ENCODE measurements at regions not wholly inside any gene's neighbourhood (a gene's known extent, or its start where the extent isn't known, plus 50 kb on each side); places are given as distances from the start of the nearest gene placed in this dataset.

DNA sequence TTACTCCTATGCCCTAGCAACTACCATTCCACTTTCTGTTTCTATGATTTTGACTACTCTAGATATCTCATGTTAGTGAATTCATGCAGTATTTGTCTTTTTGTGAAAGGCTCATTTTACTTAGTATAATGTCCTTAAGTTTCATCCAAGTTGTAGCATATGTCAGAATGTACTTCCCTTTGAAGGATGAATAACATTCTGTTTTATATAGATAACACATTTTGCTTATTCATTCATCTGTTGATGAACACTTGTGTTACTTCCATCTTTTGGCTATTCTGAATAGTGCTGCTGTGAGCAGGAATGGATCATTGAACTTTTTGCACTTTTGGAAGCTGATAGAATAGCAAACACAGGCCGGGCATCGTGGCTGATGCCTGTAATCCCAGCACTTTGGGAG, 140.2 kb upstream of the MYO10 start:
- TF ChIP-seq, protein P1, sequence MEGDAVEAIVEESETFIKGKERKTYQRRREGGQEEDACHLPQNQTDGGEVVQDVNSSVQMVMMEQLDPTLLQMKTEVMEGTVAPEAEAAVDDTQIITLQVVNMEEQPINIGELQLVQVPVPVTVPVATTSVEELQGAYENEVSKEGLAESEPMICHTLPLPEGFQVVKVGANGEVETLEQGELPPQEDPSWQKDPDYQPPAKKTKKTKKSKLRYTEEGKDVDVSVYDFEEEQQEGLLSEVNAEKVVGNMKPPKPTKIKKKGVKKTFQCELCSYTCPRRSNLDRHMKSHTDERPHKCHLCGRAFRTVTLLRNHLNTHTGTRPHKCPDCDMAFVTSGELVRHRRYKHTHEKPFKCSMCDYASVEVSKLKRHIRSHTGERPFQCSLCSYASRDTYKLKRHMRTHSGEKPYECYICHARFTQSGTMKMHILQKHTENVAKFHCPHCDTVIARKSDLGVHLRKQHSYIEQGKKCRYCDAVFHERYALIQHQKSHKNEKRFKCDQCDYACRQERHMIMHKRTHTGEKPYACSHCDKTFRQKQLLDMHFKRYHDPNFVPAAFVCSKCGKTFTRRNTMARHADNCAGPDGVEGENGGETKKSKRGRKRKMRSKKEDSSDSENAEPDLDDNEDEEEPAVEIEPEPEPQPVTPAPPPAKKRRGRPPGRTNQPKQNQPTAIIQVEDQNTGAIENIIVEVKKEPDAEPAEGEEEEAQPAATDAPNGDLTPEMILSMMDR (conservative IDR thresholded peaks at IDR 0.05; ENCODE audit: low read depth, low read length) = no peak
- TF ChIP-seq EZH2 (IDR thresholded peaks at IDR 0.05; ENCODE audit: borderline replicate concordance, low read depth, low read length, poor library complexity, severe bottlenecking) = no peak
